Stimulated activated CD4-positive, alpha-beta T cell treated with anti-CD3 and anti-CD28 coated beads, Interleukin-12 subunit alpha, Interleukin-12 subunit beta, amount 100 ng/mL, for 24 hours (primary cell): ENCODE measurements at regions not wholly inside any gene's neighbourhood (a gene's known extent, or its start where the extent isn't known, plus 50 kb on each side); places are given as distances from the start of the nearest gene placed in this dataset.

Experiments used
- DNase-seq, 2 experiments: peaks; one replicate each; pipeline ENCODE4 v3.0.0-alpha.2; 2020; ENCODE audit warnings: low read depth in 2 of 2

DNA sequence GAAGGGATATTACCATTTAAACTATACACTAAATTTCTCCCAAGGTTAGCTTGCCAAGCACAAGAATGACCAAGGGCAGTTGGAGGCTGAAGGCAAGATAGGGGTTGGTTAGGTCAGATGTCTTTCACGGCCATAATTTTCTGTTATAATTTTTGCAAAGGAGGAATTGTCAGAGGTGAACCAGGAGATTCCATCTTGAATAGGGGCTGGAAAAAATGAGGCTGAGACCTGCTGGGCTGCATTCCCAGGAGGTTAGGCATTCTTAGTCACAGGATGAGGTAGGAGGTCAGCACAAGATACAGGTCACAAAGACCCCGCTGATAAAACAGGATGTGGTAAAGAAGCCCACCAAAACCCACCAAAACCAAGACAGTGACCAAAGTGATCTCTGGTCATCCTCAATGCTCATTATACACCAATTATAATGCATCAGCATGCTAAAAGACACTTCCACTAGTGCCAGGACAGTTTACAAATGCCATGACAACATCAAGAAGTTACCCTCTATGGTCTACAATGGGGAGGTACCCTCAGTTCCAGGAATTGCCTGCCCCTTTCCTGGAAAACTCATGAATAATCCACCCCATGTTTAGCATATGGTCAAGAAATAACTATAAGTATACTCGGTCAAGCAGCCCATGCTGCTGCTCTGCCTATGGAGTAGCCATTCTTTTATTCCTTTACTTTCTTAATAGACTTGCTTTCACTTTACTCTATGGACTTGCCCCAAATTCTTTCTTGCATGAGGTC lies 371.8 kb upstream of the SULF2 start:
- no peak for DNase-seq

DNA sequence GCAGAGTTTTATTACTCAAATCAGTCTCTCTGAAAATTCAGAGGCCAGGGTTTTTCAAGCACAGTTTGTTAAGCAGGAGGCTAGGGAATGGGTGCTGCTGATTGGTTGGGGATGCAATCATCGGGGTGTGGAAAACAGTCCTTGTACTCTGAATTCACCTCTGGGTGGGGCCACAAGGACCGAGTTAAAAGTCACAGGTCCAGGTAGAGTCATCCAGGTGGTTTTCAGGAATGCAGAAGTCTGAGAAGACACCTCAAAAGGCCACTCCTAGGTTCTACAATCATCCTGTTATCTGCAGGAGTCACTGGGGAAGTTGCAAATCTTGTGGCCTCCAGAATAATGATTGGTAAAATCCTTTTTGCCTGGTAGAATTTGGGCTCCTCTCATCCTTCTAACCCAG lies 371.2 kb upstream of the SULF2 start:
- no peak for DNase-seq

DNA sequence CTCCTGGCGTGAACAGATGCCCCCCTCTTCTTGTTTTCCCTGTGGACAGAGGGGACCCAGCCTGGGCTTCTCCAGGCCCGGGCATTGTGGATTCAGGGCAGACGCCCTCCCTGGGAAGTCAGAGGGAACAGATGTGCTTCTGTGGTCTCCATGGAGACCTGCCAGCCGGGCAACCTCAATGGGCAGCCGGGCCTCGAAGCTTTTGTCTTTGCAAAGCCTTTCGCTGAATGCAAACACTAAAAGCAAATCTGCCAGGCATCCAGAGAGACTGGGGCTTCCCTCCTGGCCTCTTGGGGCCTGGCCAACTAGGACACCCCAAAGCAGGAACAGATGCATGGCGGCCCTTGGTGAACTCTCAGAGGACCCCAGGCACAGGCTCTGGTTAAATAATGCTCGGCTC lies 370.0 kb upstream of the SULF2 start:
- DNase-seq: no peak

DNA sequence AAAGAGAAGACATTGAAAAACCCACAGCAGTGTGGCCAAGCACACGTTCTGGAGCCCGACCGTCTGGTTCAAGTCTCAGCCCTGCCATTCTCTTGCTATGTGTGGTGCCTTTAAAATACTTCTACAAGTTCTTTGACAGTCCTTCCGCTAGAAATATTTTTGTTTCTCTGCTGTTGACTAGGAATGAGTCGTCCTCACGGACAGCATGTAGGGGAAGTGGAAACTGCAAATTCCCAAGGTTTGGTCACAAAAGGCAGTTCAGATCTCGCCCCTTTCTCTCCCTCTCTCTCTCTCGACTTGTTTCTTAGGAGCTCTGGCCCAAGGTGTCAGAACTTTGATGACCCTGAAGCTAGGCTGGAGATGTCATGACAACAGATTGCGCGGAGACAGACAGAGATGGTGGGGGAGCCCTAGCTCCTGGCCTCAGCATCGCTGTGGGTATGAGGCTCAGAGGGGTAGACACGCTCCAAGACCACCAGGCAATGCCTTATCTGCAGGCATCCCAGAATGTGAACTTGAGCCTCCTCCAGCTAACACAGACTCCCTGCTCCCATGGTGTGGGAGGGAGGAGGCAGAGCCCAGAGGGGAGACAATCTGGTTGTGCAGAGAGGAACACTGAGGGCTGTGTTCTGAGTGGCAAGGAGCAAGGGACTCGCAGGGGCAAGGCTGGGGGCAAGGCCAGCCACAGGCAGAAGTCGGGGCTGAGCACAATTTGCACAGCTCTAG lies 368.9 kb upstream of the SULF2 start:
- no peak for DNase-seq

DNA sequence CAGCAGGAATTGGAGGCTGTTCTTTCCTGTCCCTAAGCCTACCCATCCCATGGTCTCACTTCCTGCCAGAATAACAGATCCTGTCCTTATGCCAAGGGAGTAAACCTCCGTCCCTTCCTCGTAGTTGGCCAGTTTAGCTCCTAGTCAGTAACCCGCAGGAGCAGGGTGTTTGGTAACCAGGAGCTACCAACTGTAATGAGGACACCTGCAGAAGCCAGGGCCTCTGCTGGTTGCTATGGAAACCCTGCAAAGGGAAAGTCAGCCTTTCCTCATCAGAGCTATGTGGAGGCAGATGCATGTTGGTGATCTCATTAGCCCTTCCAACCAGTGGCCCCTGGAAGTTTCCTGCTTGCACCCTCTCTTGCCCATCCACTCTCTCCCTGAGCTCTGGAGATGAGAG lies 368.2 kb upstream of the SULF2 start:
- DNase-seq: no peak

DNA sequence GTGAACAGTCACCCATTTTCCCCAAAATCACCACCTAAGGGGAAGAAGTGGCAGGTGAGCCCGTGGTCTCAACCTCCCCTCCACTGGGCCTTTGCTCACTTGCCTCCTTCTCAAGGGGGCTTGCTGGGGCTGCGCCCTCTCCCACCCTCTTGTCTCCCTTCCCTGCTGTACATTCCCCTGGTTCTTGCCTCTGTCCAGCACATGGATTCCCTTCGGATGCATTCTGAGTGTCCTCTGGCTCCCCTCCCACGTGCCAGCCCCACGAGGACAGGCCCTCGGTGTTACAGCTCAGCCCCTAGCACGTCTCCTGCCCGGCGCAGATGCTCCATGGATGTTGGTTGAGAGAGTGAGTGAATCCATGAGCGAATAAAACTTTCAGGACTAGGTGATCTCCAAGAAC lies 367.8 kb upstream of the SULF2 start:
- DNase-seq: no peak

DNA sequence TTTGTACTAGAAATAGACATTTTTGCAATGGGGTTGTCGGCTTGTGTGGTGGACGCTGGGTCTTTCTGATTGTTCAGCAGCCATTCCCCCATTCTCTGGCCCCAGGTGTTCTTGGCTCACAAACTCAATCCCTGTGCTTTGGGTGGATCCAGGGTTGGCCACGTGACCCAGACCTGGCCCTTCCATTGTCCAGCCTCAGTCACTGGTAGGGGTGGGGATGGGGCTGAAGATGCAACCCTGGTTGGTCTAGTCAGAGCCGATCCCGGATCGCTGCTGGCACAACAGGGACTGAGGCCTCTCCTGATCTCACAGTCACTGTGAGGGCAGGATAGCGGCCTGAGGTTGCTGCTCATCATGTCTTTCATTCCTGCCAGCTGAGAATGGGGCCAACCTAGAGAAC lies 365.3 kb upstream of the SULF2 start:
- DNase-seq: no peak

DNA sequence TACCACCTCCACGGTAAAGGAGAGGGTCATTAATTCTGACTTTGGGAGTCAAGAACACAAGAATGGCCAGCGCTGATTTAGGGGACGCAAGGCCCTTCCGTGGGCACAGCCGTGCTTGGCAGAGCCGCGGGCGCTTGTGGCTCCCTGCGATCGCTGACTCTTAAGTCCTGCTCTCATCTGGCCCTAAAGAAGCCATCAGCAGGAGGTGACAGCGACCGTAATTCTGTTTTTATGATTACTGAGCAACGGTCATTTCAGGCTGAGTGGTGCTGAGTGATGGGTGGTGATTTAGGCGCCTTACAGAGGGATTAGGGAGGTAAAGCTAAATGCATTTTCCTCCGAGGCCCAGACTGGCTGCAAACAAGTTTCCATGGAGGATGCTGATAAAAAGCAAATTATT lies 364.6 kb upstream of the SULF2 start:
- DNase-seq: no peak

DNA sequence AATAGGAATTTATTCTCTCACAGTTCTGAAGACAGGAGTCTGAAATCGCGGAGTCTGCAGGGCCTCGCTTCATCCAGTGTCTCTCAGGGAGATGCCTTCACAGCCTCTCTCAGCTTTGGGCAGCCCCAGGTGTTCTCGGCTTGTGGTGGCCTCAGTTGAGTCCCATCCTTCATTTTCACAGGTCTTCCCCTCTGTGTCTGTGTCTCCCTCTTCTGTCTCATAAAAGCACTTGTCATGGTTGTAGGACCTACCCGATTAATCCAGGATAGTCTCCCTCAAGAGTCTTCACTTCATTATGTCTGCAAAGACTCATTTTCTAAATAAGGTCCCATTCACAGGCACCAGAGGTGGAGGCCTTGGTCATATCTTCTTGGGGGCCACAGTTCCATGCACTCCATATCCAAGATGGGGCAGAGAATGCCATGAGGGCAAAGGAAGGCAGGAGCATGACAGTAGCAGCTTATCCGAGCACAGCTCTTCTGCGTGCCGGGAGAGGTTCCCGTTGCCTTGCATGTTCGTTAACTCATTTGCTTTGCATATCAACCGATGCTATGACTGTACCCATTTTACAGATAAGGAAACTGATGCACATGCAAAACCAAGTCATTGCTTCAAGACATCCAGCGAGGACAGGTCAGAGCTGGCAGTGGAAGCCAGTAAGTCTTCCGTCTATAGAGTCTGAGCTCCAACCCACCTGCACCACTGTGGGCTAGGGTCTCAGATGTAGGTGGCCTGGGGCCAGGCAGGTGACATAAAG lies 363.8 kb upstream of the SULF2 start:
- no peak for DNase-seq

DNA sequence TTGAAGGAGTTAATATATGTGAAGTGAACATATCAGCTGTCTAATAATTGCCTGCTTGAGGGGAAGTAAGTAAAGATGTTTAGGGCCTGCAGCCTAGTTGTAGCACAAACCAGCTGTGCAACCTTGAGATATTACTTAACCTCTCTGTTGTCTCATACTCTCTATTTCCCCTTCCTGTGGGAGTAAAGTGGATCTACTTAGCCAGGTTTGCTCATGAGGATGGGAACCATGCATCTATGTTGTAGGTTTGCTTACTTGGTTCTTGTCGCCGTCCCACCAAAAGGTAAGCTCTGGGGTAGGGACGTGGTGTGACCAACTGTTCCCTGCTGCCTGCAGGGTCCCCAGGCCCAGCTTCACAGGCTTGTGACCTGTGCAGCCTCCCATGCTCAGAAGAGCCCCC lies 362.7 kb upstream of the SULF2 start:
- no peak for DNase-seq

DNA sequence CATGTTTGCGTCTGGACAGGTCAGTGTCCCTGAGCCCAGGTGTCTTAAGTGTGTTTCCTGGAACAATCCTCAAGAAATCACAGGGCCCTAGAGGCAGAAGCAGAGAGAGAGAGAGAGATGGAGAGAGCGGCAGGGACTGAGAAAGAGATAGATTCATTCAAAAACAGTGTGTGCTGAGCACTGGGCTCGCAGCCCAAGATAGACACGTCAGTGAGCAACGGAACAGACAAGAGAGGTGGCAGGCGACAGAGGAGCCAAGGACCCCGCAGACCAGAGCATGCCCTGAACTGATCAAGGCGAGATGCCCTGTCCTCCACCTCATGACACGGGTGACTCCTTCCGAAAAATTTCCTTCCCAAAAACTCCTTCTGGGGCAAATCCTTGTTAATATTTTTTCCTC lies 362.0 kb upstream of the SULF2 start:
- no peak for DNase-seq

DNA sequence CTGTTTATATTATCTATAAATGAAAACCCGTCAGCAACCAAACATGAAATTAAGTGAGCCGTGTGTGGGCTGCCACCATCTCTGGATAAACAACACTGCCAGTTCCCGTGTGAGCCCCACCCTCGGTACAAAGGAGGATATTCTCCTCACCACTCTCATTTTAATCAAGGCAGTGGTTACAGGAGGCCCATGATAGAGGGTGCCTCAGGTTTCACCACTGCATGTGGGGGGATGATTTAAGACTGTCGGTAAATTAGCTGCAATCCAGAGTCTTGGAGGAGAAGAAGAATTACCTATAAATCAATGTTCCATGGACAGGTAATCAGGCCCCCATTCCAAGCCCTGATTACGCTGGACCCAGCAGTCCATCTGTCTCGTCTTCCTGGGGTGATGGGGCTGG lies 361.6 kb upstream of the SULF2 start:
- DNase-seq: no peak

DNA sequence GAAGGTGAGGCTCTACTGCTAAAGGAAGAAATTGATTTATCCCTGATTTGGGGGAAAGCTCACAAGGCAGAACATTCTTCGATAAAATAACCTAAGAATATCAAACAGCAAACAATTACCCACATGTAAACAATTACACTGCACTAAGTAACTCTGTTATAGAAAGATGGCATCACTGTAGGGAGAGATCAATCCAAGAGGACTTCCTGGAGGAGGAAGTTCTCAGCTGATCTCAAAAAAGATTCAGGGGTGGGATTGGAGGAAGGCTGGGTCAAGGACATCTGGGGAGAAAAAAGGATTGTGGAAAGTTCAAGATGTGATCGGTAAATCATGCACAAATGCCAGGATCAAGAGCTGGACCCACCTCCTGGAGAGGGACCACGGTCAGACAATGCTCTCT lies 361.0 kb upstream of the SULF2 start:
- no peak for DNase-seq

DNA sequence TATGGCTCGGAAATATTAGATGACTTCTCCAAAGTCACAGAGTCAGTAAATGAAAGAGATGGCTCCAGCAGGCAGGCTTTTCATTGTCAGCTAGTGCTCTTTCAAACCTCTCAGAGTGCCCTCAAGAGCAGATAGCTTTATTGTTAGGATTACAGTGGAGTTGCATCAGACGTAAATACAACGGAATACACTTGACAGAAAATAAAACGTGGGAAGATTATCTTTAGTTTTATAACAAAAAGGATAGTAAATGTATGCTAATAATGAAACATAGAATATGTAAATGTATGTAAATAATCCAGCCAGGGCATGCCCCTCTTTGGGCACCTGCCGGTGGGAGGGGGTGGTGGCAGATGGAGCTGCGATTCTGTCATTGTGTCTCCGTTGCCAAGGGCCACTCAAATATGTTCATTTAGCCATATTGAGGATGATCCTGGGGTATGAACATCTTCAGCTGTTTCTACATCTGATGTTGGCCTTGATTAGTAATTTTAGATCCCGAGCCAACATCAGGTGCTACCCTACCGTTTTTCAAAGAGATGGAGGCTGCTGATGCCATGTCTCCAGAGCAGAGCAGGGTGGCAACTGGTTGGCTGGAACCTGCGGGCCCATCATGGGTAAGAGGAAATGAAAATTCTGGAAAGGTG lies 358.3 kb upstream of the SULF2 start:
- no peak for DNase-seq

DNA sequence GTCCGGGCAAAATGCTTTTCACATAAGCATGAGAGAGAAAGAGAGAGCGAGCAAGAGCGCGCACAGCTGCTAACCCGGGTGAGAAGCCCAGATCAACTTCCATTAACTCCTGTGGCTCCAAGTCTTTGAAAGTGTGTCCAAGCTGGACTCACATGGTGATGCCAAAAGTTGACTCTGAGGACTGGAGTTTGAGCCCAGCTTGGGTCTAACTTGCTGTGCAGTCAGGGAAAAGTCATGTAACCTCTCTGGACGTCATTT lies 357.2 kb upstream of the SULF2 start:
- no peak for DNase-seq

DNA sequence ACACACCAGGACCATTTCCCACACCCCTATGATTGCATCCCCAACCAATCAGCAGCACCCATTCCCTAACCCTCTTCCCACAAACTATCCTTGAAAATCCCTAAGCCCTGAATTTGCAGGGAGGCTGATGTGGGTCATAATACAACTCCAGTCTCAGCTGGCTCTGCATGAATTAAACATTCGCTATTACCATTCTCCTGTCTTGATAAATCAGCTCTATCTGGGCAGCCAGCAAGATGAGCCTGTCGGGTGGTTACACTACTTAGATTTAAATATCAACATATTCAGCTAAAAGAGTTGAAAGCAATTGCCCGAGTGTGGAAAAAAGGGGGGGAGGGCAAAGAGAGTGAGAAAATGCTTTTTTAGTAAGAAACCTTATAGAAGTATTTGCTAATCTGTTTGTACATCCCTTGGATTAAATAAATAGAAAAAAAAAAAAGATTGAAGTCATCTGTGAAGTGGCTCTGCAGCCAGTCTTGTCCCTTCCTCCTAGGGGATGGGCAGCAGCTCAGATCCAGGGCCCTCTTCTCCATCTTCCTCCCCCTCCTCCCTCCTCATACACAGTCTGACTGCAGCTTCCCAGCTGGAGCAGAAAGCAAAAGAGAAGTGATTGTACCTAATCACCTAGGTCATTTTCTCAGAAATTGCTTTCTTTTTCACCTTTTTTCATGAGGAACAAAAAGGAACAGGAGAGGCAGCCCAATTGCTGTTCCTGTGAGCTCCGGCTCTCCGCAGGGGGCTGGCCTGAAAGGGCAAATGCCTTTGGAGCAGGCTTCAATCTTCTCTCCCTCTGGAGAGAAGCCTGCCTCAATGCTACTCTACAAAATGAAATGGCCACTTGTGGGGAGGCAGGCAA lies 356.6 kb upstream of the SULF2 start:
- DNase-seq: no peak

DNA sequence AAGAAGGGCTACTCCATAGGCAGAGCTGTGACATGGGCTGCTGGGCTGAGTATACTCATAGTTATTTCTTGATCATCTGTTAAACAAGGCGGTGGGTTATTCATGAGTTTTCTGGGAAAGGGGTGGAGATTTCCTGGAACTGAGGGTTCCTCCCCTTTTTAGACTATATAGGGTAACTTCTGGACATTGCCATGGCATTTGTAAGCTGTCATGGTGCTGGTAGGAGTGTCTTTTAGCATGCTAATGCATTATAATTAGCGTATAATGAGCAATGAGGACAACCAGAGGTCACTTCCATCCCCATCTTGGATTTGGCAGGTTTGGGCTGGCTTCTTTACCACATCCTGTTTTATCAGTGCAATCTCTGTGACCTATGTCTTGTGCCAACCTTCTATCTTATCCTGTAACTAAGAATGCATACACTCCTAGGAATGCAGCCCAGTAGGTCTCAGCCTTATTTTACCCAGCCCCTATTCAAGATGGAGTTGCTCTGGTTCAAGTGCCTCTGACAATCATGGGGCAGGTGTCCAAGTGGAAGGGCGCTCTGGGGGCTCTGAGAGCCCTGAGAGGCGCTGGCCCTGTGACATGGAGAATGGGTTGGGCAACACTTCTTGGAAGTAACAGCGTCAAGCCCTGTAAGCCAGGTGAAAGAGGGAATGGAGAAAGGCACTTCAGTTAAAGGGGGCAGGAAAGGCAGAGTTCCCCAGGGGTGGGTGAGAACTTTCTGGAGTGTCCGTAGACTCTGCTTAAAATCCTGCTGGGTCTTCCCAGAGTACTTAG lies 354.2 kb upstream of the SULF2 start:
- no peak for DNase-seq

DNA sequence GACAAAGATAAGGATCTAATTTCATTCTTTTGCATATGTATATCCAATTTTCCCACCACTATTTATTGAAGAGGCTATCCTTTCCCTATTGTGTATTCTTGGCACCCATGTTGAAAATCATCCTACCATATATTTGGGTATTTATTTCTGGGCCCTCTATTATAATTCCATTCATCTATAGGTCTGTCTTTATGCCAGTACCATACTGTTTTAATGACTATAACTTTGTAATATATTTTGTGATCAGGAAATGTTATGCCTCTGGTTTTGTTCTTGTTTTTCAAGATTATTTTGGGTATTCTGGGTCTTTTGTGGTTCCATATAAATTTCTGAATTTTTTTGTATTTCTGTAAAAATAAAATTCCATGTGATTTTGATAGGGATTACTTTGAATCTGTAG lies 347.6 kb upstream of the SULF2 start:
- DNase-seq: no peak

DNA sequence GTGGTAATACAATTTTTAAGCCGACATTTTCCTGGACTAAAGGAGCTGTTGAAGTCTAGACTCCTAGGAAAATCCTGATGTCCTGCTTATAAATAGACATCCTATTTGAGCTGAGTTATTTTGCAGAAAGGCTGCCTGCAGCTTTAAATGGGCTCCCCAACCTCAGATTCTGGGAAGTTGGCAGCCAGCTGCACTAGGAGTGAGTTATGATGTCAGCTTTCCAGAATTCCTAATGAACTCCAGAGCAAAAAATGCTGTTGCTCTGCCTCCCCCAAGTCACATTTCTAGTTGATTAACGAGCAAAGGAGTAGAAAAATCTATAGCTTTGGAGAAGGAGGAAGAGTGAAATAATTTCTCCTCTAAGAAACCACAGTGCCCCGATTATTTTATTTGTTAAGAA lies 346.3 kb upstream of the SULF2 start:
- DNase-seq: no peak

DNA sequence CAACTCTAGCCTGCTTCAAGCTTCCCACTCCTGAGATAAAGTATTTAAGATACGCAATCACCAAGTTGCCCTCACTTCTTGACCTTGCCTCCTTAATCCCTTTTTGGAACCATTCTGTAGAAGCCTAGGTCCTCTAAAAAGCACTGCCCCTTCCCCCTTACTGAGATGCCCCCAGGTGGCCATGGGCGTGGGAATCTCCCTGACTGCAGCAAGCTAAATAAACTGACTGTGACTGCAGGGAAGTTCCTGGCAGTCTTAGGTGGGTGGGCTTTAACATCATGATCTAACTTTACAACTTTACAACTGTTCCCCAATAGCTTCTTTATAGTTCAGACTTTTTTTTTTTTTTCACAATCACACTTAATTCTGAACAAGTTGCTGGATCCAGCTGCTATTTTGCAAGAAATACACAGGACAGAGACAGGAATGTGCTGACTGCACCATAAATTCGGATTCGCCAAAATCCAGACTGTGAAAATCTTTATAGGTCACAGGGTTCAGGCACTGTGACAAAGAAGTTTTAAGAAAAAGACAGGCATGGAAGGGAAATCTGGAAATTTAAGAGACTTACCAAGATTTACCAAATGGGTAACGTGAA lies 344.2 kb upstream of the SULF2 start:
- no peak for DNase-seq

DNA sequence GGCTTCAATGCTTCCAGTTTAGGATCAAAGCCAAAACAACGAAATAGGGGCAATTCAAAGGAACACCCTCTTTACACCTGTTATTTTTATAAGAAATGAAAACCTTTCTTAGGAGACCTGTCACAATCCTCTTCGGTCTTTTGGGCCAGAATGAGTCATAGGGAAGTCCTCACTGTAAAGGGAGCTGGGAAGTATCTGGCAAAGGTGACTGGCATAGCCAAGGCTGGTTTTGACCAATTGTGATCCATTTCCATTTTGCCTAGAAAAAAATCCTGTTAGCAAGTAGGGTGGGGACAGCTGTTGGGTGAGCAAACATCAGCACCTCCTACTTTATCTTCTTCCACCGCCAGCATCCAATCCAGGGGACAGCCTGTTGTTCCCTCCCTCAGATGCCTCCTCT lies 343.2 kb upstream of the SULF2 start:
- no peak for DNase-seq
